Caco-2 (cell line): ENCODE measurements at regions not wholly inside any gene's neighbourhood (a gene's known extent, or its start where the extent isn't known, plus 50 kb on each side); places are given as distances from the start of the nearest gene placed in this dataset.

ENCODE experiments used
- BruUV-seq: library from RNA; stranded (reverse); fragments of 400-500 nt; replicated peaks from 2 replicates; lab custom pipeline; 2021; lab: Mats Ljungman, UMichigan
- CTCF ChIA-PET: fragments of 300-600 bp; sonication (Branson Sonifier 250); formaldehyde crosslinking; loops from one replicate; lab custom pipeline; 2022; ENCODE audit warnings: antibody characterized with exemption; lab: Charles Lee
- POLR2A ChIA-PET: fragments of 300-600 bp; sonication (Branson Sonifier 250); formaldehyde crosslinking; loops from one replicate; lab custom pipeline; 2022; ENCODE audit warnings: antibody characterized with exemption; lab: Charles Lee
- DNase-seq, 2 experiments: peaks; one replicate each; pipeline versions ENCODE4 v3.0.0 to v3.0.0-alpha.2; 2020 to 2022
- H3K27me3 ChIP-seq: replicated peaks from 2 replicates; pipeline ENCODE4 v1.6.0; 2011; ENCODE audit warnings: low read length; ENCODE audit not compliant: control insufficient read depth, insufficient read depth
- H3K36me3 ChIP-seq: 2 replicates; pipeline ENCODE4 v1.5.1; 2011; ENCODE audit warnings: low read length; ENCODE audit not compliant: control insufficient read depth, insufficient read depth
- H3K4me1 ChIP-seq: fragments of 250-450 bp; sonication (Bioruptor Pico); 2 replicates; pipeline ENCODE4 v1.5.1; 2020; ENCODE audit warnings: mild to moderate bottlenecking
- H3K4me3 ChIP-seq: 2 replicates; pipeline ENCODE4 v1.5.1; 2011; ENCODE audit warnings: low read depth, mild to moderate bottlenecking, control low read depth, low read length
- H3K9me3 ChIP-seq: fragments of 250-450 bp; sonication (Bioruptor Pico); 2 replicates; pipeline ENCODE4 v1.5.1; 2020; ENCODE audit warnings: mild to moderate bottlenecking, moderate library complexity
- H3K27ac Mint-ChIP-seq: one replicate; pipeline ENCODE4 v1.8.0; 2022; ENCODE audit warnings: mixed read lengths; ENCODE audit not compliant: unreplicated experiment
- H3K27me3 Mint-ChIP-seq: one replicate; pipeline ENCODE4 v1.8.0; 2022; ENCODE audit warnings: mixed read lengths; ENCODE audit not compliant: insufficient read depth, unreplicated experiment
- H3K36me3 Mint-ChIP-seq: one replicate; pipeline ENCODE4 v1.8.0; 2022; ENCODE audit warnings: mild to moderate bottlenecking, mixed read lengths; ENCODE audit not compliant: insufficient read depth, unreplicated experiment
- H3K4me1 Mint-ChIP-seq: one replicate; pipeline ENCODE4 v1.8.0; 2022; ENCODE audit warnings: low read depth, mixed read lengths; ENCODE audit not compliant: unreplicated experiment
- H3K4me3 Mint-ChIP-seq: one replicate; pipeline ENCODE4 v1.8.0; 2022; ENCODE audit warnings: mild to moderate bottlenecking, moderate library complexity, mixed read lengths; ENCODE audit not compliant: unreplicated experiment
- H3K9me3 Mint-ChIP-seq: one replicate; pipeline ENCODE4 v1.8.0; 2022; ENCODE audit warnings: mixed read lengths; ENCODE audit not compliant: unreplicated experiment
- intact Hi-C: fragments of 100-400 bp; cut with micrococcal nuclease; formaldehyde crosslinking; loops from one replicate; pipeline ENCODE4 v1.10.0; 2022; ENCODE audit not compliant: unreplicated experiment
- TF ChIP-seq, protein P1 (sequence below), 2 experiments: fragments of 200-600 bp in 1 of 2; IDR thresholded peaks; 1 replicate in 1 of 2; 2 replicates in 1 of 2; pipeline versions ENCODE4 v1.5.1 to v1.8.0; 2011 to 2022; ENCODE audit warnings: antibody characterized with exemption in 1 of 2, control low read depth in 1 of 2, inconsistent platforms in 1 of 2, low read depth in 1 of 2, low read length in 1 of 2, mild to moderate bottlenecking in 1 of 2, moderate library complexity in 1 of 2; ENCODE audit not compliant: insufficient read depth in 1 of 2, severe bottlenecking in 1 of 2, unreplicated experiment in 1 of 2

GRCh38 chr4:59655996-59656395 is 1544.1 kb upstream of the ADGRL3 start:
- Mint-ChIP-seq H3K36me3 (no peaks in the 10 kb centered on the region), H3K9me3 (peaks cover 9% of the 10 kb centered on the region), H3K27me3 (no peaks in the 10 kb centered on the region), H3K4me1 (no peaks in the 10 kb centered on the region), H3K27ac (no peak overlapping the region), H3K4me3 (no peak overlapping the region)
- Histone ChIP-seq H3K9me3 (no peaks in the 10 kb centered on the region), H3K4me1 (no peaks in the 10 kb centered on the region), H3K4me3 (no peak overlapping the region), H3K27me3 (no peaks in the 10 kb centered on the region), H3K36me3 (no peaks in the 10 kb centered on the region)
- TF ChIP-seq, protein P1, sequence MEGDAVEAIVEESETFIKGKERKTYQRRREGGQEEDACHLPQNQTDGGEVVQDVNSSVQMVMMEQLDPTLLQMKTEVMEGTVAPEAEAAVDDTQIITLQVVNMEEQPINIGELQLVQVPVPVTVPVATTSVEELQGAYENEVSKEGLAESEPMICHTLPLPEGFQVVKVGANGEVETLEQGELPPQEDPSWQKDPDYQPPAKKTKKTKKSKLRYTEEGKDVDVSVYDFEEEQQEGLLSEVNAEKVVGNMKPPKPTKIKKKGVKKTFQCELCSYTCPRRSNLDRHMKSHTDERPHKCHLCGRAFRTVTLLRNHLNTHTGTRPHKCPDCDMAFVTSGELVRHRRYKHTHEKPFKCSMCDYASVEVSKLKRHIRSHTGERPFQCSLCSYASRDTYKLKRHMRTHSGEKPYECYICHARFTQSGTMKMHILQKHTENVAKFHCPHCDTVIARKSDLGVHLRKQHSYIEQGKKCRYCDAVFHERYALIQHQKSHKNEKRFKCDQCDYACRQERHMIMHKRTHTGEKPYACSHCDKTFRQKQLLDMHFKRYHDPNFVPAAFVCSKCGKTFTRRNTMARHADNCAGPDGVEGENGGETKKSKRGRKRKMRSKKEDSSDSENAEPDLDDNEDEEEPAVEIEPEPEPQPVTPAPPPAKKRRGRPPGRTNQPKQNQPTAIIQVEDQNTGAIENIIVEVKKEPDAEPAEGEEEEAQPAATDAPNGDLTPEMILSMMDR (IDR thresholded peaks at IDR 0.05; ENCODE audit: insufficient read depth in 1 of 2, low read depth in 1 of 2, low read length in 1 of 2, severe bottlenecking in 1 of 2, unreplicated experiment in 1 of 2) = no peak
- DNase-seq = no peak
- intact Hi-C loops = no loop called here
- ChIA-PET POLR2A (interaction anchor here (0.7 kb wide), 1 partner anchor 356 kb away, joined by 3 read pairs; no protein-coding TSS in a partner anchor), CTCF (no interaction called here)
- no TSS peak for BruUV-seq

DNA sequence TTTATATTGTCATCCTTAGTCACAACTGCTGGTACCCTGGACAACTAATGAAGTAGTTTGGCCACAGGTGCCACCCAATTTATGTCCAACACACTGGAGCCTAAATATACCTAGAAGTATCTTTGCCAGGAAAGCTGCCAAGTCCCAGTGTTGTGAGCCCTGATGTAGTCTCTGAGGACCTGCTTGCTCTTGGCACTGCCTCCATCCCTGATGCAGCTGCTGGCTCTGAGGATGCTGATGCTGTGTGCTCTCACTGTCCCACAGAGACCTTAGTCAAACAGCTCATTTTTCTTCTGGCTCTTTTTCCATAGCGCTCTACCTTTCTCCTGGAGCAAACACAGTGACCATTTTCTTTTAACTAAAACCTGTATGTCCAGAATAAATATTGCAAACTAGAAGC is 1535.4 kb upstream of the ADGRL3 start:
- Mint-ChIP-seq H3K4me3 (no peak overlapping the region), H3K4me1 (no peaks in the 10 kb centered on the region), H3K9me3 (no peaks in the 10 kb centered on the region), H3K27ac (no peak overlapping the region), H3K27me3 (peaks cover 4% of the 10 kb centered on the region), H3K36me3 (no peaks in the 10 kb centered on the region)
- TF ChIP-seq, protein P1 (IDR thresholded peaks at IDR 0.05; ENCODE audit: insufficient read depth in 1 of 2, low read depth in 1 of 2, low read length in 1 of 2, severe bottlenecking in 1 of 2, unreplicated experiment in 1 of 2) = no peak
- no TSS peak for BruUV-seq
- H3K36me3 ChIP-seq = no peaks in the 10 kb centered on the region
- intact Hi-C loops = no loop called here
- no peaks in the 10 kb centered on the region for H3K27me3 ChIP-seq
- H3K9me3 ChIP-seq = no peaks in the 10 kb centered on the region
- no peaks in the 10 kb centered on the region for H3K4me1 ChIP-seq
- CTCF ChIA-PET = no interaction called here
- POLR2A ChIA-PET = no interaction called here
- H3K4me3 ChIP-seq = no peak overlapping the region
- DNase-seq = no peak

GRCh38 chr4:59666645-59667044 is 1533.5 kb upstream of the ADGRL3 start:
- ChIA-PET POLR2A (no interaction called here), CTCF (no interaction called here)
- TF ChIP-seq, protein P1 (IDR thresholded peaks at IDR 0.05; ENCODE audit: insufficient read depth in 1 of 2, low read depth in 1 of 2, low read length in 1 of 2, severe bottlenecking in 1 of 2, unreplicated experiment in 1 of 2) = no peak
- no peaks in the 10 kb centered on the region for H3K36me3 ChIP-seq
- no TSS peak for BruUV-seq
- H3K4me1 ChIP-seq = no peaks in the 10 kb centered on the region
- intact Hi-C loops = no loop called here
- H3K27ac Mint-ChIP-seq = no peak overlapping the region
- H3K4me1 Mint-ChIP-seq = no peaks in the 10 kb centered on the region
- no peaks in the 10 kb centered on the region for H3K9me3 Mint-ChIP-seq
- H3K4me3 Mint-ChIP-seq = no peak overlapping the region
- H3K27me3 Mint-ChIP-seq = peaks cover 4% of the 10 kb centered on the region
- H3K9me3 ChIP-seq = no peaks in the 10 kb centered on the region
- DNase-seq = no peak
- no peak overlapping the region for H3K4me3 ChIP-seq
- H3K36me3 Mint-ChIP-seq = no peaks in the 10 kb centered on the region
- H3K27me3 ChIP-seq = no peaks in the 10 kb centered on the region
